ENCODE measurements at regions not wholly inside any gene's neighbourhood (a gene's known extent, or its start where the extent isn't known, plus 50 kb on each side); places are given as distances from the start of the nearest gene placed in this dataset.

GRCh38 chr9:87269296-87270176 lies 228.1 kb upstream of the DAPK1 start:
- Histone ChIP-seq H3K27ac (ENCODE audit: insufficient read length, low read depth, low read length) (no peak overlapping the region), H2BK15ac (ENCODE audit: low read depth, low read length) (no peak overlapping the region), H3K18ac (ENCODE audit: insufficient read length, low read depth, low read length) (no peak overlapping the region), H3K14ac (ENCODE audit: insufficient read depth, low read length) (no peak overlapping the region), H3T11ph (ENCODE audit: low read length) (no peak overlapping the region), H3K23me2 (ENCODE audit: insufficient read length, low read depth, low read length, poor library complexity, severe bottlenecking) (no peaks in the 10 kb centered on the region), H3K9ac (ENCODE audit: extremely low read depth, insufficient read length, low read length) (no peak overlapping the region), H2AFZ (ENCODE audit: low read length) (no peak overlapping the region), H3K79me1 (ENCODE audit: insufficient read depth, low read depth, low read length, poor library complexity, severe bottlenecking) (no peaks in the 10 kb centered on the region), H2AK5ac (ENCODE audit: insufficient read length, low read length) (no peak overlapping the region), H3K9me3 (ENCODE audit: control insufficient read depth, low read depth, low read length) (no peaks in the 10 kb centered on the region), H4K91ac (ENCODE audit: insufficient read length, low read depth, low read length) (no peak overlapping the region), H3K4me2 (ENCODE audit: insufficient read depth, insufficient read length, low read length) (no peak overlapping the region), H4K20me1 (ENCODE audit: control insufficient read depth, insufficient read depth, insufficient read length) (no peaks in the 10 kb centered on the region), H2BK20ac (ENCODE audit: low read depth, low read length, poor library complexity, severe bottlenecking) (no peak overlapping the region), H3K4ac (ENCODE audit: low read depth, low read length) (no peak overlapping the region), H3K23ac (ENCODE audit: insufficient read length, low read depth, low read length) (no peak overlapping the region), H2BK5ac (ENCODE audit: insufficient read length, low read length) (no peak overlapping the region), H3K79me2 (ENCODE audit: insufficient read depth, low read length) (no peaks in the 10 kb centered on the region), H4K5ac (ENCODE audit: insufficient read length, low read depth, low read length) (no peak overlapping the region), H2BK120ac (ENCODE audit: low read depth, low read length, poor library complexity, severe bottlenecking) (no peak overlapping the region), H3K56ac (ENCODE audit: insufficient read length, low read depth, low read length) (no peak overlapping the region), H3K27me3 (ENCODE audit: insufficient read depth, low read length) (no peaks in the 10 kb centered on the region), H3K4me1 (ENCODE audit: insufficient read depth, low read length) (no peaks in the 10 kb centered on the region), H4K8ac (replicated peaks; ENCODE audit: insufficient read length, low read depth, low read length) (no peak overlapping the region), H2BK12ac (ENCODE audit: insufficient read length, low read depth, low read length) (no peak overlapping the region)
- Mint-ChIP-seq H3K27me3 (ENCODE audit: low read depth) (peaks cover 1% of the 10 kb centered on the region), H3K4me3 (no peak overlapping the region), H3K27ac (no peak overlapping the region; a peak in 1 of 7 replicates), H3K9me3 (no peaks in the 10 kb centered on the region), H3K36me3 (ENCODE audit: insufficient read depth in 1 of 3, low read depth in 3 of 3) (no peaks in the 10 kb centered on the region), H3K4me1 (peaks cover 7 to 9% of the 10 kb centered on the region in 2 experiments)
- no peak for TF ChIP-seq CTCF (conservative IDR thresholded peaks at IDR 0.05)
- no peak for DNase-seq
- WGBS (ENCODE audit: extremely low coverage, insufficient read length, low lambda C conversion rate) = no CpG with 5 or more reads among the region's 7 CpGs
